B cell (primary cell): ENCODE measurements at regions not wholly inside any gene's neighbourhood (a gene's known extent, or its start where the extent isn't known, plus 50 kb on each side); places are given as distances from the start of the nearest gene placed in this dataset.

Experiments
- ATAC-seq: fragments of 200-7000 bp; cut with Tn5 transposase; one replicate; pipeline ENCODE4 v1.10.0; 2021; ENCODE audit warnings: low read depth, mild to moderate bottlenecking, moderate number of reproducible peaks, moderate library complexity
- CTCF ChIA-PET: fragments of 350-600 bp; sonication (Branson Sonifier 250); formaldehyde crosslinking; loops from one replicate; lab custom pipeline; 2021; ENCODE audit warnings: antibody characterized with exemption, inconsistent platforms; lab: Charles Lee
- POLR2A ChIA-PET: fragments of 350-600 bp; sonication (Branson Sonifier 250); formaldehyde crosslinking; loops from one replicate; lab custom pipeline; 2021; ENCODE audit warnings: antibody characterized with exemption; lab: Charles Lee
- DNase-seq: peaks from one replicate; pipeline ENCODE4 v3.0.0; 2013
- H2AFZ ChIP-seq: 2 replicates; pipeline ENCODE4 v1.6.1; 2012; ENCODE audit warnings: mild to moderate bottlenecking, low read depth, low read length; ENCODE audit not compliant: insufficient read depth, poor library complexity, severe bottlenecking
- H3K27ac ChIP-seq, 2 donors: 1 replicate in 1 of 2; 2 replicates in 1 of 2; pipeline ENCODE4 v1.5.1; 2012 to 2013; ENCODE audit warnings: low read length in 2 of 2, mild to moderate bottlenecking in 2 of 2, moderate library complexity in 1 of 2
- H3K27me3 ChIP-seq, 4 experiments: fragments of 200-600 bp in 1 of 4; sonication (generic) in 1 of 4; replicated peaks in 1 of 4; 1 replicate in 2 of 4; 2 replicates in 2 of 4; pipeline versions ENCODE4 v1.6.1 to v1.7.0; 2013 to 2016; ENCODE audit warnings: low read length in 3 of 4, mild to moderate bottlenecking in 2 of 4, mixed read lengths in 1 of 4, moderate library complexity in 1 of 4; ENCODE audit not compliant: insufficient read depth in 4 of 4, control insufficient read depth in 3 of 4; ENCODE audit errors: control extremely low read depth in 1 of 4
- H3K36me3 ChIP-seq, 2 experiments: replicated peaks in 1 of 2; 1 replicate in 1 of 2; 2 replicates in 1 of 2; pipeline versions ENCODE4 v1.6.1 to v1.7.1; 2013; ENCODE audit warnings: low read length in 1 of 2; ENCODE audit not compliant: insufficient read depth in 2 of 2, control insufficient read depth in 1 of 2; ENCODE audit errors: control extremely low read depth in 1 of 2, extremely low read depth in 1 of 2
- H3K4me1 ChIP-seq, 2 donors: fragments of 200-600 bp in 1 of 2; sonication (generic) in 1 of 2; 1 replicate in 1 of 2; 2 replicates in 1 of 2; pipeline versions ENCODE4 v1.5.1 to v1.6.1; 2013 to 2017; ENCODE audit warnings: low read length in 2 of 2; ENCODE audit not compliant: control insufficient read depth in 2 of 2, insufficient read depth in 2 of 2
- H3K4me2 ChIP-seq: replicated peaks from 2 replicates; pipeline ENCODE3; 2012; ENCODE audit warnings: mild to moderate bottlenecking, low read depth, low read length; ENCODE audit not compliant: poor library complexity, severe bottlenecking
- H3K4me3 ChIP-seq, 5 experiments: fragments of 200-600 bp in 1 of 5; sonication (generic) in 1 of 5; 1 replicate in 3 of 5; 2 replicates in 2 of 5; pipeline versions ENCODE4 v1.5.1 to v1.7.0; 2011 to 2016; ENCODE audit warnings: low read length in 4 of 5, mild to moderate bottlenecking in 4 of 5, low read depth in 2 of 5, control low read depth in 1 of 5, moderate library complexity in 1 of 5; ENCODE audit not compliant: insufficient read depth in 1 of 5; ENCODE audit errors: control extremely low read depth in 1 of 5, extremely low read depth in 1 of 5
- H3K79me2 ChIP-seq: fragments of 200-600 bp; sonication (generic); one replicate; pipeline ENCODE4 v1.6.0; 2016; ENCODE audit warnings: low read length; ENCODE audit not compliant: control insufficient read depth, insufficient read depth
- H3K9ac ChIP-seq: fragments of 200-600 bp; sonication (generic); 2 replicates; pipeline ENCODE4 v1.6.1; 2017; ENCODE audit warnings: mild to moderate bottlenecking, low read length, moderate library complexity
- H3K9me3 ChIP-seq, 3 donors: one replicate each; pipeline versions ENCODE4 v1.6.1 to v1.7.1; 2013; ENCODE audit warnings: low read length in 2 of 3; ENCODE audit not compliant: control insufficient read depth in 2 of 3, insufficient read depth in 1 of 3; ENCODE audit errors: control extremely low read depth in 1 of 3
- H4K20me1 ChIP-seq: 2 replicates; pipeline ENCODE4 v1.6.0; 2012; ENCODE audit warnings: mild to moderate bottlenecking, low read length; ENCODE audit not compliant: insufficient read depth, control insufficient read depth, poor library complexity, severe bottlenecking
- H3K27ac Mint-ChIP-seq: one replicate; pipeline ENCODE4 v1.8.0; 2021; ENCODE audit warnings: mixed read lengths
- H3K27me3 Mint-ChIP-seq: one replicate; pipeline ENCODE4 v1.8.0; 2021; ENCODE audit warnings: mixed read lengths
- H3K4me1 Mint-ChIP-seq: one replicate; pipeline ENCODE4 v1.8.0; 2021; ENCODE audit warnings: mixed read lengths
- H3K4me3 Mint-ChIP-seq: one replicate; pipeline ENCODE4 v1.8.0; 2021; ENCODE audit warnings: mixed read lengths
- H3K9me3 Mint-ChIP-seq: one replicate; pipeline ENCODE4 v1.8.0; 2022; ENCODE audit warnings: mixed read lengths; ENCODE audit not compliant: insufficient read depth
- CTCF ChIP-seq: fragments of 200-600 bp; IDR thresholded peaks from one replicate; pipeline ENCODE4 v1.8.0; 2022; ENCODE audit warnings: antibody characterized with exemption, mild to moderate bottlenecking
- EZH2 ChIP-seq: IDR thresholded peaks from 2 replicates; pipeline ENCODE4 v1.6.1; 2012; ENCODE audit warnings: borderline replicate concordance, low read depth, mild to moderate bottlenecking, moderate library complexity, low read length; ENCODE audit not compliant: insufficient read depth, poor library complexity, severe bottlenecking
- WGBS: methylation state at CpG from one replicate; pipeline ENCODE4 v1.1.5; 2013; ENCODE audit warnings: missing lambda C conversion rate; ENCODE audit not compliant: insufficient coverage; 5-methylcytosine and 5-hydroxymethylcytosine counted together
- intact Hi-C: fragments of 100-400 bp; cut with micrococcal nuclease; formaldehyde crosslinking; loops from one replicate; pipeline ENCODE4 v1.10.0; 2022

DNA sequence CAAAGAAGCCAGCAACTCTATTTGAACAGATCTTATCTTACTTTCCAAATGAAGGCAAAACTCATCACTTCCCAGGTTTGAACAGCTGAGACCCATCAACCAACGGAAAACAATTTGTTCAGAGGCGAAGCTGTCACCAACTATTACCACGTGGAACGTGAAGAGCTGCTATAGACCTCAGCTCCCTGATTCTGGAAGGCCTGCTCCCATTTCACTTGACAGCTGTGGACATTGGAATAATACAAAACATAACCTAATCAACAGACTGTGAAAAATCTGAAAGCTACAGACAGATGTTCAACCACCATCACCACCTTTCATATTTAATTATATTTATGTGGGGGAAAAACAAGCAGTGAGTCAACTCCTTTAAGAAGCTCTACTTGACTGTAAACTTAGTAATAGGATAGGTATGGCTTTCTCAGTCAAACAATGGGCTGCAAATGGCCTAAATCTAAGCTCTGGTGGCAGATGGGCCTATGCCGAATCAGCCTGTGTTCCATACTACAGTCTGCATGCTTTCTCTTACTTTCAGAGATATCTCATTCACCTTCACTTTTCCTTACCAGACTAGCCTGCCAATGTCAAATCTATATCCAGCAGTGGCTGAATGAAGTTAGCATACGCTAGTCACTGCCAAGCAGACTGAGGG is 896.4 kb downstream of the TDRD15 start:
- intact Hi-C loops, result no loop called here
- DNase-seq (no peak), ATAC-seq (no peak)
- Histone ChIP-seq H3K4me1 (no peaks in the 10 kb centered on the region), H3K79me2 (no peaks in the 10 kb centered on the region), H3K9ac (no peak overlapping the region), H3K4me3 (no peak overlapping the region), H3K27me3 (no peaks in the 10 kb centered on the region), H3K4me2 (no peak overlapping the region), H3K9me3 (no peaks in the 10 kb centered on the region), H2AFZ (no peak overlapping the region), H3K27ac (no peak overlapping the region), H3K36me3 (no peaks in the 10 kb centered on the region), H4K20me1 (no peaks in the 10 kb centered on the region)
- H3K9me3 Mint-ChIP-seq, result no peaks in the 10 kb centered on the region
- H3K27me3 Mint-ChIP-seq, result no peaks in the 10 kb centered on the region
- ChIA-PET POLR2A (no interaction called here), CTCF (no interaction called here)
- H3K4me1 Mint-ChIP-seq, result no peaks in the 10 kb centered on the region
- no peak overlapping the region for H3K27ac Mint-ChIP-seq
- WGBS, result 94% methylated on average over 5 of the region's 6 CpGs
- no peak for TF ChIP-seq EZH2
- no peak for TF ChIP-seq CTCF
- no peak overlapping the region for H3K4me3 Mint-ChIP-seq

- Histone ChIP-seq H3K4me2 (no peak overlapping the region), H3K4me1 (no peaks in the 10 kb centered on the region), H2AFZ (no peak overlapping the region), H3K79me2 (no peaks in the 10 kb centered on the region), H3K27ac (no peak overlapping the region), H3K9me3 (no peaks in the 10 kb centered on the region), H3K27me3 (no peaks in the 10 kb centered on the region), H3K36me3 (no peaks in the 10 kb centered on the region), H3K9ac (no peak overlapping the region), H3K4me3 (no peak overlapping the region), H4K20me1 (no peaks in the 10 kb centered on the region)
- DNase-seq, result no peak
- Mint-ChIP-seq H3K9me3 (no peaks in the 10 kb centered on the region), H3K27ac (no peak overlapping the region), H3K4me1 (no peaks in the 10 kb centered on the region), H3K4me3 (no peak overlapping the region), H3K27me3 (no peaks in the 10 kb centered on the region)
- CTCF ChIA-PET, result no interaction called here
- no peak for TF ChIP-seq CTCF
- TF ChIP-seq EZH2, result no peak
- WGBS, result 10% methylated on average over 1 of the region's 2 CpGs
- POLR2A ChIA-PET, result no interaction called here
- intact Hi-C loops, result no loop called here
- ATAC-seq, result no peak
Observed at GRCh38 chr2:22027345-22028005, 903.7 kb downstream of the TDRD15 start.
